ENCODE measurements at regions not wholly inside any gene's neighbourhood (a gene's known extent, or its start where the extent isn't known, plus 50 kb on each side); places are given as distances from the start of the nearest gene placed in this dataset.

DNA sequence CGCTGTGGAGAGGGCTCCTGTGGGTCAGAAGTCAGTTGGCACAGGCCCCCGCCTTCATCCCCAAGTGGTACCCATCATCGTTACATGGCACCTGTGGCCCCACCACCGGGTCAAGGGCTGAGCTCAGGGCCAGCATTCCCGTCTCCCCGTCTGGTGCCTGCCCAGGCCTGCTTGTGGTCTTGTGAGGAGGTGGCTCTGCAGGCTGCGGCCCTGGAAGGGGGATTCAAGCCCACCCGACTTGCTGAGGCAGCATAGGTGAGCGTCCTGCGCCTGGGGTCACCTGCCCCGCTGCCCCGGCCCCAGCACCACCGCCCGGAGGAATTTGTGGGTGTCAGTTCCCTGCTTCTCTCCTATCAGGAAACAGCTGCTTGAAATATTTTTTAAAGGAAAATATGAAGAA, 53.0 kb upstream of the EN2 start:
- under 1% methylated on average over 14 of the region's 14 CpGs for WGBS (ENCODE audit: insufficient coverage, low coverage, missing lambda C conversion rate)
- Histone ChIP-seq H3K79me2 (ENCODE audit: control insufficient read depth, insufficient read depth, low read length) (no peaks in the 10 kb centered on the region), H3K27ac (ENCODE audit: extremely low read depth, low read depth, low read length) (no peak overlapping the region), H2AFZ (ENCODE audit: low read depth, low read length) (no peak overlapping the region), H3K4me2 (ENCODE audit: insufficient read depth, low read length) (no peak overlapping the region), H3K4me3 (no peak overlapping the region), H3K27me3 (ENCODE audit: control insufficient read depth in 2 of 2, insufficient read depth in 2 of 2, low read length in 2 of 2) (peaks cover 34 to 75% of the 10 kb centered on the region in 2 experiments), H3K9ac (ENCODE audit: insufficient read depth in 1 of 2, low read depth in 2 of 2, low read length in 2 of 2) (no peak overlapping the region), H3K9me1 (ENCODE audit: control insufficient read depth, insufficient read depth, low read length) (no peaks in the 10 kb centered on the region), H3K9me3 (replicated peaks; ENCODE audit: control insufficient read depth, insufficient read depth, low read depth, low read length) (no peaks in the 10 kb centered on the region), H3K4me1 (replicated peaks in 1 of 2; ENCODE audit: control insufficient read depth in 2 of 2, insufficient read depth in 2 of 2, low read length in 2 of 2) (peaks cover 0 to 16% of the 10 kb centered on the region in 2 experiments; a peak in 1 of 5 replicates), H3K36me3 (ENCODE audit: control insufficient read depth, insufficient read depth, low read length) (no peaks in the 10 kb centered on the region), H4K20me1 (replicated peaks; ENCODE audit: control insufficient read depth, insufficient read depth, low read length) (peaks cover 6% of the 10 kb centered on the region)
- no peak for DNase-seq (ENCODE audit: extremely low read depth in 1 of 4, low spot score in 3 of 4)
- in situ Hi-C loops (cut with MboI) = no loop called here
- intact Hi-C loops (cut with micrococcal nuclease) = no loop called here
- CTCF ChIA-PET (ENCODE audit: low intra/inter-chr PET ratio) = no interaction called here
- no peak for ATAC-seq
- BruUV-seq (replicated peaks) = no TSS peak
- FAIRE-seq = no peak
- POLR2A ChIA-PET = interaction anchor here (0.6 kb wide), 1 partner anchor 504 kb away, joined by 3 read pairs; no protein-coding TSS in a partner anchor
- TF ChIP-seq POU5F1 (IDR thresholded peaks at IDR 0.05; ENCODE audit: borderline replicate concordance, low read depth, low read length, partially characterized antibody) (no peak), NUFIP1 (IDR thresholded peaks at IDR 0.05; ENCODE audit: partially characterized antibody) (no peak), MTA2 (IDR thresholded peaks at IDR 0.05; ENCODE audit: low read depth) (no peak), ETV1 (tag; conservative IDR thresholded peaks at IDR 0.05; ENCODE audit: low read depth) (no peak), ZNF696 (CRISPR knock-in tag; conservative IDR thresholded peaks at IDR 0.05) (no peak), FUS (optimal IDR thresholded peaks at IDR 0.05; ENCODE audit: low read depth, low read length) (no peak), ZNF778 (CRISPR knock-in tag; IDR thresholded peaks at IDR 0.05) (no peak), JUN (IDR thresholded peaks at IDR 0.05; ENCODE audit: borderline replicate concordance, low read depth, low read length) (no peak), JUN (CRISPR knock-in tag; IDR thresholded peaks at IDR 0.05; ENCODE audit: borderline replicate concordance) (no peak), CHCHD3 (CRISPR knock-in tag; IDR thresholded peaks at IDR 0.05) (no peak), MTF1 (CRISPR knock-in tag; IDR thresholded peaks at IDR 0.05; ENCODE audit: borderline replicate concordance) (no peak), CCNT2 (IDR thresholded peaks at IDR 0.05; ENCODE audit: borderline replicate concordance, extremely low read depth, insufficient read length, low read depth, low read length) (no peak)
- TF ChIP-seq, protein P1, sequence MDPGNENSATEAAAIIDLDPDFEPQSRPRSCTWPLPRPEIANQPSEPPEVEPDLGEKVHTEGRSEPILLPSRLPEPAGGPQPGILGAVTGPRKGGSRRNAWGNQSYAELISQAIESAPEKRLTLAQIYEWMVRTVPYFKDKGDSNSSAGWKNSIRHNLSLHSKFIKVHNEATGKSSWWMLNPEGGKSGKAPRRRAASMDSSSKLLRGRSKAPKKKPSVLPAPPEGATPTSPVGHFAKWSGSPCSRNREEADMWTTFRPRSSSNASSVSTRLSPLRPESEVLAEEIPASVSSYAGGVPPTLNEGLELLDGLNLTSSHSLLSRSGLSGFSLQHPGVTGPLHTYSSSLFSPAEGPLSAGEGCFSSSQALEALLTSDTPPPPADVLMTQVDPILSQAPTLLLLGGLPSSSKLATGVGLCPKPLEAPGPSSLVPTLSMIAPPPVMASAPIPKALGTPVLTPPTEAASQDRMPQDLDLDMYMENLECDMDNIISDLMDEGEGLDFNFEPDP (CRISPR knock-in tag; IDR thresholded peaks at IDR 0.05) = no peak
- TF ChIP-seq, protein P2, sequence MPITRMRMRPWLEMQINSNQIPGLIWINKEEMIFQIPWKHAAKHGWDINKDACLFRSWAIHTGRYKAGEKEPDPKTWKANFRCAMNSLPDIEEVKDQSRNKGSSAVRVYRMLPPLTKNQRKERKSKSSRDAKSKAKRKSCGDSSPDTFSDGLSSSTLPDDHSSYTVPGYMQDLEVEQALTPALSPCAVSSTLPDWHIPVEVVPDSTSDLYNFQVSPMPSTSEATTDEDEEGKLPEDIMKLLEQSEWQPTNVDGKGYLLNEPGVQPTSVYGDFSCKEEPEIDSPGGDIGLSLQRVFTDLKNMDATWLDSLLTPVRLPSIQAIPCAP (CRISPR knock-in tag; IDR thresholded peaks at IDR 0.05; ENCODE audit: borderline replicate concordance) = no peak
- TF ChIP-seq, protein P3, sequence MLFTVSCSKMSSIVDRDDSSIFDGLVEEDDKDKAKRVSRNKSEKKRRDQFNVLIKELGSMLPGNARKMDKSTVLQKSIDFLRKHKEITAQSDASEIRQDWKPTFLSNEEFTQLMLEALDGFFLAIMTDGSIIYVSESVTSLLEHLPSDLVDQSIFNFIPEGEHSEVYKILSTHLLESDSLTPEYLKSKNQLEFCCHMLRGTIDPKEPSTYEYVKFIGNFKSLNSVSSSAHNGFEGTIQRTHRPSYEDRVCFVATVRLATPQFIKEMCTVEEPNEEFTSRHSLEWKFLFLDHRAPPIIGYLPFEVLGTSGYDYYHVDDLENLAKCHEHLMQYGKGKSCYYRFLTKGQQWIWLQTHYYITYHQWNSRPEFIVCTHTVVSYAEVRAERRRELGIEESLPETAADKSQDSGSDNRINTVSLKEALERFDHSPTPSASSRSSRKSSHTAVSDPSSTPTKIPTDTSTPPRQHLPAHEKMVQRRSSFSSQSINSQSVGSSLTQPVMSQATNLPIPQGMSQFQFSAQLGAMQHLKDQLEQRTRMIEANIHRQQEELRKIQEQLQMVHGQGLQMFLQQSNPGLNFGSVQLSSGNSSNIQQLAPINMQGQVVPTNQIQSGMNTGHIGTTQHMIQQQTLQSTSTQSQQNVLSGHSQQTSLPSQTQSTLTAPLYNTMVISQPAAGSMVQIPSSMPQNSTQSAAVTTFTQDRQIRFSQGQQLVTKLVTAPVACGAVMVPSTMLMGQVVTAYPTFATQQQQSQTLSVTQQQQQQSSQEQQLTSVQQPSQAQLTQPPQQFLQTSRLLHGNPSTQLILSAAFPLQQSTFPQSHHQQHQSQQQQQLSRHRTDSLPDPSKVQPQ (CRISPR knock-in tag; IDR thresholded peaks at IDR 0.05; ENCODE audit: borderline replicate concordance) = no peak
- TF ChIP-seq, protein P4, sequence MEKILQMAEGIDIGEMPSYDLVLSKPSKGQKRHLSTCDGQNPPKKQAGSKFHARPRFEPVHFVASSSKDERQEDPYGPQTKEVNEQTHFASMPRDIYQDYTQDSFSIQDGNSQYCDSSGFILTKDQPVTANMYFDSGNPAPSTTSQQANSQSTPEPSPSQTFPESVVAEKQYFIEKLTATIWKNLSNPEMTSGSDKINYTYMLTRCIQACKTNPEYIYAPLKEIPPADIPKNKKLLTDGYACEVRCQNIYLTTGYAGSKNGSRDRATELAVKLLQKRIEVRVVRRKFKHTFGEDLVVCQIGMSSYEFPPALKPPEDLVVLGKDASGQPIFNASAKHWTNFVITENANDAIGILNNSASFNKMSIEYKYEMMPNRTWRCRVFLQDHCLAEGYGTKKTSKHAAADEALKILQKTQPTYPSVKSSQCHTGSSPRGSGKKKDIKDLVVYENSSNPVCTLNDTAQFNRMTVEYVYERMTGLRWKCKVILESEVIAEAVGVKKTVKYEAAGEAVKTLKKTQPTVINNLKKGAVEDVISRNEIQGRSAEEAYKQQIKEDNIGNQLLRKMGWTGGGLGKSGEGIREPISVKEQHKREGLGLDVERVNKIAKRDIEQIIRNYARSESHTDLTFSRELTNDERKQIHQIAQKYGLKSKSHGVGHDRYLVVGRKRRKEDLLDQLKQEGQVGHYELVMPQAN (IDR thresholded peaks at IDR 0.05; ENCODE audit: borderline replicate concordance) = no peak

Data from K562 (cell line).